Mucosa of stomach (tissue), 1 donor: ENCODE measurements at regions not wholly inside any gene's neighbourhood (a gene's known extent, or its start where the extent isn't known, plus 50 kb on each side); places are given as distances from the start of the nearest gene placed in this dataset.

Experiments used
- H3K27me3 ChIP-seq: one replicate; pipeline ENCODE4 v1.7.0; 2013; ENCODE audit warnings: mild to moderate bottlenecking, low read length; ENCODE audit not compliant: control insufficient read depth, insufficient read depth
- H3K36me3 ChIP-seq: one replicate; pipeline ENCODE4 v1.7.0; 2013; ENCODE audit warnings: low read length; ENCODE audit not compliant: control insufficient read depth, insufficient read depth
- H3K4me1 ChIP-seq: one replicate; pipeline ENCODE4 v1.7.0; 2013; ENCODE audit warnings: mild to moderate bottlenecking, low read length; ENCODE audit not compliant: control insufficient read depth, insufficient read depth
- H3K4me3 ChIP-seq: one replicate; pipeline ENCODE4 v1.7.0; 2013; ENCODE audit warnings: low read length
- H3K9ac ChIP-seq: one replicate; pipeline ENCODE4 v1.7.0; 2013; ENCODE audit warnings: mild to moderate bottlenecking, low read length, moderate library complexity
- H3K9me3 ChIP-seq: one replicate; pipeline ENCODE4 v1.7.0; 2013; ENCODE audit warnings: mild to moderate bottlenecking, low read length, moderate library complexity; ENCODE audit not compliant: control insufficient read depth
- donor health status: Pancreatic carcinoma.

DNA sequence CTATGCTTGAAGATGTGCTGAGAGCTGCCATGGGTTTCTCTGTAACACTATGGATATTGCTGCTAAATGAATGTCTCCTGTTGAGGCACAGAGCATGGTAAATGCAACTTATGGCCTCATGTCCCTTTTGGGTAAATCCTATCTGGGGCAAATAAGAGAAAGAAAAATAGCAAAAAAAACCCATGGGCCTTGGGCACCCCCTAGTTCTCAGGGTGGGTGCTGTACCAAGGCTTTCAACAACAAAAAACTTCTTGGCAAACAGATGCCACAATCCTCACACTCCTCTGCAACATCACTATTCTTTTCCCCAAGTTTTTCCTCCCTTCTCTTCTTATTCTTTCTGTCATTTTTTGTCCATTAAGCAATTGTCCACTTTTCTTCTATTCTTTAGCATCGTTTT, 340.1 kb upstream of the ROBO2 start:
- Histone ChIP-seq H3K9me3 (no peaks in the 10 kb centered on the region), H3K9ac (no peak overlapping the region), H3K36me3 (no peaks in the 10 kb centered on the region), H3K4me1 (no peaks in the 10 kb centered on the region), H3K27me3 (no peaks in the 10 kb centered on the region), H3K4me3 (no peak overlapping the region)

DNA sequence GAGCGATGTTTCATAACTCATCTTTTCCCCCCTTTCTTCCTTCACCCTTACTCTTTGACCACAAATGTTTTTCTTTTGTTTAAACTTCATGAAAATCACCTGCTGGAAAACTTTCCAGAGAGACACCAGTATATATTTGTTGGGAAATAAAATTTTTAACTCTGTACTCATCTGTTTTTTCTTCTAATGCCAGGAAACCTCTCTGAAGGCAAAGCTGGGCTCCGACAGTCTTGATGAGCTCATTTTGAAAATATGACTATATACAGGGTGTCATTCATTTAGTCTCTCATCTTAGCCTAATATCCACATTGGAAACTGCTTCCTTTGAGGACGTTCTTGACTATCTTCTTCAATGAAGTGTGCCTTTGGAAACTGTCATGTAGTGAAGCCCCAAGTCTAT, 339.6 kb upstream of the ROBO2 start:
- Histone ChIP-seq H3K9ac (no peak overlapping the region), H3K9me3 (no peaks in the 10 kb centered on the region), H3K4me1 (no peaks in the 10 kb centered on the region), H3K27me3 (no peaks in the 10 kb centered on the region), H3K4me3 (no peak overlapping the region), H3K36me3 (no peaks in the 10 kb centered on the region)

DNA sequence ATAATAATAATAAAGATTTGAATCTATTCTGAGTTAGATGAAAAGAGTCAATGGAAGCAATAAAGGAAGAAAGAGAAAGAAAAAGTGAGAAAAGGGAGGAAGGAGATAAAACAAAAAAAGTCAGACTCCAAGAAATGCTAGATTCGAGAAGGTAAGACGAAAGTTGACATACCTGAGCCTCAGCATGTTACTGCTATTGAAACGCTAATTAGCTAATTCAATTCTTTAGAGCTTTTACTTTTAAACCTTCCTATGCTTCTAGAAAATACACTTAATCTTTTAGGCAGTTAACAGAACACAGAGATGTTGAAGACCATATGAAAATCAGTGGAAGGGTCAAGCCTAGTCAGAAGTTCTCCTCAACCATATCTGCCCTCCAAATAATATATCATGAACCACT, 337.2 kb upstream of the ROBO2 start:
- H3K4me1 ChIP-seq = no peaks in the 10 kb centered on the region
- H3K4me3 ChIP-seq = no peak overlapping the region
- H3K9me3 ChIP-seq = no peaks in the 10 kb centered on the region
- H3K27me3 ChIP-seq = no peaks in the 10 kb centered on the region
- no peaks in the 10 kb centered on the region for H3K36me3 ChIP-seq
- no peak overlapping the region for H3K9ac ChIP-seq

DNA sequence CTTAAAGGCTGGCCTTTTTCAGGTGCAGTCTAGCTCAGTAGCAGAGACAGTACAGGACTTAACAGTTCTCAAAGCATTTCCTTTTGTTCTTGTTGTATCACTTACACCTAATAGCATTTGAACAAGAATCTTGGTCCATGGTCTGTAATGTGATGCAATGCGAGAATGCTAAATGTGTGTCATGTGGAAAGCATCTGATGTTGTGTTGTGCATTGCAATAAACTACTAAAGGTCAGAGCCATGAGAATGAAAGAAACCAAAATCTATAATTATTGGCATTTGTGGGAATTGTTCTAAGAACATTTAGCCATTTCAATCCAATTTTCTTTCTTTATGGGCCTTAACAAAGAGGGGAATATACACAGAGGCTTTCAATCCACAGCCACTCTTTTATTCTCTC, 324.5 kb upstream of the ROBO2 start:
- Histone ChIP-seq H3K4me3 (no peak overlapping the region), H3K9me3 (no peaks in the 10 kb centered on the region), H3K36me3 (no peaks in the 10 kb centered on the region), H3K27me3 (no peaks in the 10 kb centered on the region), H3K9ac (no peak overlapping the region), H3K4me1 (no peaks in the 10 kb centered on the region)

DNA sequence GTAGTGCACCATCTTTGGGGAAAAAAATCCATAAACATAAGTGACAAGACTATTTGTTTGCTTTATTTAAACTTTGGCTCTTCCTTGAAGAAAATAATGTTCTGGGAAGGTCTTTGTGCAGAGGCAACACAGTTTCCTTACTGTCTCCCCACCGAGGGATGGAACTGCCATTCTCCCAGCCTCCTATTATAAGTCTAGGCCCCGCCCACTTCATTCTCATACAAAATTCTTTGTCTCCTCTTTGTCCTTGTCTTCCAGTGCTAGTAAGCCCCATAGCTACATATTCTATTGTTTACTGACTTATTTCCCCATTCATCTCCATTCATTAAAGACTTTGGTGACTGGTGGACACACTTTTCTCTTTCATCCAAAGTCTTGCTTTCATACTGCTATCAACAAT, 316.5 kb upstream of the ROBO2 start:
- Histone ChIP-seq H3K4me1 (no peaks in the 10 kb centered on the region), H3K9me3 (no peaks in the 10 kb centered on the region), H3K4me3 (no peak overlapping the region), H3K9ac (no peak overlapping the region), H3K36me3 (no peaks in the 10 kb centered on the region), H3K27me3 (no peaks in the 10 kb centered on the region)

DNA sequence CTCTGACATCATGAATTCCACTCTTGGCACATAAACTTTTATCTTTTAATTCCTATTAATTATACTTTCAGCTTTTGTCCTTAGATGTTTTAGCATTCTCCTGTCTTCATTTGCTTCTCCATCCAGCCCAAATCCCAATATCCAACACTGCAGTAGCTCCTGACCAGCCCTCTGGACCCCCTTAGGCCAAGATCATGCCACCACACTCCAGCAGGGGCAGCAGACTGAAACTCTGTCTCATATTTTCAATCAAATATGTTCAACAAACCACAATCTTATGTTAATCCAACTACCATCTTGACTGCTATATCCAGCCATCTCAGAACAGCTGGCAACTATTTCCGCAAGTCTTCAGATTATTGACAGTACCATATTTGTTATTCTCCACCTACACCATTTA, 315.8 kb upstream of the ROBO2 start:
- Histone ChIP-seq H3K4me3 (no peak overlapping the region), H3K9me3 (no peaks in the 10 kb centered on the region), H3K27me3 (no peaks in the 10 kb centered on the region), H3K9ac (no peak overlapping the region), H3K36me3 (no peaks in the 10 kb centered on the region), H3K4me1 (no peaks in the 10 kb centered on the region)

DNA sequence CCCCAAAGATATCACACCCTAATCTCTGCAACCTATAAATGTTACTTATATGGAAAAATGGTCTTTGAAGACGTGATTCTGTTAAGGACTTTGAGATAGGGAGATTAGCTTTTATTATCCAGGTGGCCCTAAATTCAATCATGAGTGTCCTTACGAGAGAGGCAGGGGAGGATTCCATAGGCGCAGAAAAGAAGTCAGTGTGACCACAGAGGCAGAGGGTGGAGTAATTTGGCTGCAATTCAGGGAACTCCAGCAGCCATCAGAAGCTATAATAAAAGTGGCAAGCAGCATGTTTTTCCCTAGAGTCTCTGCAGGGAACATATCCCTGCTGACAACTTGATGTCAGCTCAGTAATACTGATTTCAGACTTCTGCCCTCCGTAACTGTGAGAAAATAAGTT, 315.2 kb upstream of the ROBO2 start:
- Histone ChIP-seq H3K36me3 (no peaks in the 10 kb centered on the region), H3K9me3 (no peaks in the 10 kb centered on the region), H3K4me1 (no peaks in the 10 kb centered on the region), H3K27me3 (no peaks in the 10 kb centered on the region), H3K4me3 (no peak overlapping the region), H3K9ac (no peak overlapping the region)

DNA sequence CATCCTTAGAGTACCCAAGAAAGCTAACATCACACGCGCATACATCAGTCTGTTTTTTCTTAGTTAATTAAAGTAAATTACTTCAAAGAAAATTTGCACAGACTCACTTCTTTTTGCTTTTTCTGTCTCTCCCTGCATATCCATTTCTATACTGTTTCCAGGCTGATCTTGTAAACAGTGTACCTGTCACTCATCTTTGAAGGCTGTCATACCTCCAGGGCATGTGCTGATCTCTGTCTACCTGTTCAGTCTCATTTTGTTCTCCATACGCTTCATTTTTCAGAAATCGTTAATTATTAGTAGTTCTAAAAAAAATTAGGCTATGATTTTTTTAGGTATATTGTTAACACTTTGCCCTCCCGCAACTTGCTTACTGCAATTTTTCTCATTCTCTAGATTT, 313.9 kb upstream of the ROBO2 start:
- H3K4me1 ChIP-seq = no peaks in the 10 kb centered on the region
- H3K27me3 ChIP-seq = no peaks in the 10 kb centered on the region
- no peak overlapping the region for H3K9ac ChIP-seq
- H3K36me3 ChIP-seq = no peaks in the 10 kb centered on the region
- no peaks in the 10 kb centered on the region for H3K9me3 ChIP-seq
- no peak overlapping the region for H3K4me3 ChIP-seq

DNA sequence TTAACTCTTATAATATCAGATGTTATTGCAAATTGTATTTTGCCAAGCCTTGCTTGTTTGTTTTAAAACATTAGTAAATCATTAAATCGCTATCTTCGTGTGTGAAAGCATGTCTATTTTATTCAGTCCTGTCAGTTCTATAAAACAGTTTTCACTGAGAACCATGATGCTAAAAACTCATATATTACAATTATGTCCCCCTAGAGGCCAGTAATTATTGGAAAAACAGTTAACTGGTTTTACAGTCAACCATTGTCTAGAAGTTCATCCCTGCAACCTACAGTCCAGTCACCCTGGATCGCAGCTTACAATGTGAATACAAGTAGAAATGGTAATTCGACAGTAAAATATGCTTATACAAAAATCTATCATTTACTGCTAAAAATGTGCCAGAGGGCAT, 311.5 kb upstream of the ROBO2 start:
- Histone ChIP-seq H3K4me3 (no peak overlapping the region), H3K9me3 (no peaks in the 10 kb centered on the region), H3K9ac (no peak overlapping the region), H3K36me3 (no peaks in the 10 kb centered on the region), H3K27me3 (no peaks in the 10 kb centered on the region), H3K4me1 (no peaks in the 10 kb centered on the region)

DNA sequence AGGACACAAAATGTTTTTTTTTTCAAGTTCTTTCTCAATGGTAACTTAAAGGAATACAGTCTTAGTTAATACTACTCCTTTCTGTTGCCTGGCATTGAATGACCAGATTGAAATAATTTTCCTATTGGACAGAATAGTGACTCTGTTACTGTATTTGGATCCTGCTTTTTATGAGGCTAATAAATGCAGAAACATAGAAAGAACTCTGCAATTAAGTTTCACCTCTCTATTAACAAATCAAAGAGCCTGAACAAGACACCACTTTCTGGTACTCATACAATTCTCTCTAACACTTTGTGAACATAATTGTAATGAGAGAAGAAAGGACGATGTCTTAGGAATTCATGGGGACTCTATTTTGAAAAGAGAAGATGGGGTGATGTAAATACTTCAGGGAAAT, 308.4 kb upstream of the ROBO2 start:
- Histone ChIP-seq H3K9ac (no peak overlapping the region), H3K27me3 (no peaks in the 10 kb centered on the region), H3K9me3 (no peaks in the 10 kb centered on the region), H3K4me1 (no peaks in the 10 kb centered on the region), H3K36me3 (no peaks in the 10 kb centered on the region), H3K4me3 (no peak overlapping the region)

DNA sequence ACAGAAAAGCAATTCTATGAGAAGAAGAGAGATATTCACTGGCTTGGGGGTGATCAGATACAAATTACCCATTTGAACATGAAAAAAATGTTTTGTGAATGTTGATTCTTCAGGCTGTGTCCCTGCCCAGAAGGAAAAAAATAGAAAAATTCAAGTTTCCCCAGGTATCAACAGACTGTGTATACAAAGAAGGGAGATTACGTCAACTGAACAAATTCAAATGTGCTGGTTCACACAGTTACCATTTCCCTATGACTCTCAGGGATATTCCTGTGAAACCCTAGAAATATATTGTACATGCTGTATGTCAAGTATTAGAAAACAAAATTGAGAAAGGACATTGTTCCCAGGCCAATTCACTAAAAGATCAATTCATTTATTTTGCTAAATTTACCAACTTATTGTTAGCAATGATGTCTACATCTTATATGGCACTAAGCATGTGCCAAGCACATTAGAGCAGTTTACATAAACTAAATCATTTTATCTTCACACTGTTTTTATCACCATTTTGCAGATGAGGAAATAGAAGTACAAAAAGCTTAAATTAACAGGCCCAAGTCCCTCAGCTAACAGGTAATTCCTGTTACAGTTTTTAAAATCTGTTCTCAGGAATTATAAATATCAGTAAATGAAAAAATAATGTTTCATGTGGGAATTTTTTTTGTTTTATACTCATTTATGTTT, 306.7 kb upstream of the ROBO2 start:
- no peak overlapping the region for H3K9ac ChIP-seq
- no peaks in the 10 kb centered on the region for H3K36me3 ChIP-seq
- no peaks in the 10 kb centered on the region for H3K9me3 ChIP-seq
- no peaks in the 10 kb centered on the region for H3K4me1 ChIP-seq
- no peaks in the 10 kb centered on the region for H3K27me3 ChIP-seq
- H3K4me3 ChIP-seq = no peak overlapping the region

DNA sequence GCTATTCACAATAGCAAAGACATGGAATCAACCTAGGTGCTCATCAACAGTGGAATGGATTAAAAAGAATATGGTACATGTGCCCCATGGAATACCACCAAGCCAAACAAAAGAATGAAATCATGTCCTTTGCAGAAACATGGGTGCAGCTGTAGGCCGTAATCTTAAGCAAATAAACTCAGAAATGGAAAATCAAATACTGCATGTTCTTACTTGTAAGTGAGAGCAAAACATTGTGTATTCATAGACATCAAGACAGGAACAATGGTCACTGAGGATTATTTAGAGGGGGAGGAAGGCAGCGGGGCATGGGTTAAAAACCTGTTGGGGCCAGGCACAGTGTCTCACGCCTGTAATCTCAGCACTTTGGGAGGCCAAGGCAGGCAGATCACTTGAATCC, 304.7 kb upstream of the ROBO2 start:
- Histone ChIP-seq H3K36me3 (no peaks in the 10 kb centered on the region), H3K4me1 (no peaks in the 10 kb centered on the region), H3K9ac (no peak overlapping the region), H3K27me3 (no peaks in the 10 kb centered on the region), H3K9me3 (no peaks in the 10 kb centered on the region), H3K4me3 (no peak overlapping the region)

DNA sequence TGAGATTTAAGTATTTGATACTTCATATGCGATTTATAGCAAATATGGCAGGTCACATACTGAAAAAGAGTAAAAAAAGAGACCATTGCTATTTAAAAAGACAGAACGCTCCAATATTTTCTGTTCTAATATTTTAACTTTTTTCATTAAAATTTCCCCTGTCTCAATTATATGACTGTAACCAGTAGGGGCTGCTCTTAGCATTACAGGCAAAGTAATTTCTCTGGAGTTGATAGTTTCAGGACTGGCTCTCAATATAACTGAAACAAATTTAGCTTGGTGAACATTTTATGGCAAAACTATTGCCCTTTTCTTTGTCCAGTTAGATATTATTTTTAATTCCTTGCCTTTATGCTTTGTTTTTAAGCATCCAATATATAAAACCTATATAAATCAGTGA, 286.3 kb upstream of the ROBO2 start:
- H3K36me3 ChIP-seq = no peaks in the 10 kb centered on the region
- H3K9me3 ChIP-seq = no peaks in the 10 kb centered on the region
- H3K27me3 ChIP-seq = no peaks in the 10 kb centered on the region
- H3K9ac ChIP-seq = no peak overlapping the region
- H3K4me1 ChIP-seq = no peaks in the 10 kb centered on the region
- H3K4me3 ChIP-seq = no peak overlapping the region
